Parathyroid adenoma (tissue), 2 donors: ENCODE measurements at regions not wholly inside any gene's neighbourhood (a gene's known extent, or its start where the extent isn't known, plus 50 kb on each side); places are given as distances from the start of the nearest gene placed in this dataset.

Source experiments
- H2AFZ ChIP-seq: fragments of 300-600 bp; sonication (generic); one replicate; pipeline ENCODE4 v1.7.0; 2017; ENCODE audit warnings: antibody characterized with exemption, mild to moderate bottlenecking
- H3K27ac ChIP-seq: fragments of 300-600 bp; sonication (generic); one replicate; pipeline ENCODE4 v1.7.0; 2017
- H3K27me3 ChIP-seq: fragments of 300-600 bp; sonication (generic); one replicate; pipeline ENCODE4 v1.7.0; 2017; ENCODE audit warnings: low read length; ENCODE audit not compliant: control insufficient read depth, insufficient read depth
- H3K36me3 ChIP-seq: fragments of 300-600 bp; sonication (generic); one replicate; pipeline ENCODE4 v1.7.0; 2017; ENCODE audit warnings: low read length; ENCODE audit not compliant: control insufficient read depth, insufficient read depth
- H3K4me1 ChIP-seq: fragments of 300-600 bp; sonication (generic); one replicate; pipeline ENCODE4 v1.7.0; 2017; ENCODE audit warnings: control low read depth
- H3K4me2 ChIP-seq: fragments of 300-600 bp; sonication (generic); one replicate; pipeline ENCODE4 v1.7.0; 2017; ENCODE audit warnings: low read length
- H3K4me3 ChIP-seq: fragments of 300-600 bp; sonication (generic); one replicate; pipeline ENCODE4 v1.7.0; 2017; ENCODE audit warnings: low read depth, low read length
- H3K79me2 ChIP-seq: fragments of 300-600 bp; sonication (generic); one replicate; pipeline ENCODE4 v1.7.0; 2017; ENCODE audit warnings: control low read depth
- H3K9ac ChIP-seq: fragments of 300-600 bp; sonication (generic); one replicate; pipeline ENCODE4 v1.7.0; 2017; ENCODE audit warnings: mild to moderate bottlenecking
- H3K9me3 ChIP-seq: fragments of 300-600 bp; sonication (generic); one replicate; pipeline ENCODE4 v1.7.0; 2017; ENCODE audit warnings: low read length; ENCODE audit not compliant: control insufficient read depth
- TF ChIP-seq, protein P1 (sequence below): fragments of 300-600 bp; sonication (generic); IDR thresholded peaks from one replicate; pipeline ENCODE4 v1.7.0; 2017; ENCODE audit warnings: antibody characterized with exemption, mild to moderate bottlenecking
- donor health status: primary hyperparathyroidism.

DNA sequence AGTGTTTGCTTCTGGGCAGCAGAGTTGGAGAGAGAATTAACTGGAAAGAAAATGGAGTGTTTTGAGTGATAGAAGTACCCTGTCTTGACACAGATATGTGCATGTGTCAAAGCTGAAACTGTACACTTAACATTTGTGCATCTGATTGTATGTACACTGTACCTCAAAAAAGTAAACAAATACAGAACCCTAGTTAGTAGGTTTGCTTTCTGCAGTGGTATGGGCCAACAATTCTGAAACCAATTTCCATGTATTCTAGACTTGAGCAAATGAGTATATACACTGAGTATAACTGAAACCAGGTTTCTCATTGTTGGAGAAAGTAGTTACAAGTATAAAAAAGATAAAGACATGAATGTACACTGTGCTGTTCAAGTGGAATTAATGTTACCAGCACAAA lies 52.4 kb downstream of the ELAPOR2 start:
- no peak overlapping the region for H3K27ac ChIP-seq

DNA sequence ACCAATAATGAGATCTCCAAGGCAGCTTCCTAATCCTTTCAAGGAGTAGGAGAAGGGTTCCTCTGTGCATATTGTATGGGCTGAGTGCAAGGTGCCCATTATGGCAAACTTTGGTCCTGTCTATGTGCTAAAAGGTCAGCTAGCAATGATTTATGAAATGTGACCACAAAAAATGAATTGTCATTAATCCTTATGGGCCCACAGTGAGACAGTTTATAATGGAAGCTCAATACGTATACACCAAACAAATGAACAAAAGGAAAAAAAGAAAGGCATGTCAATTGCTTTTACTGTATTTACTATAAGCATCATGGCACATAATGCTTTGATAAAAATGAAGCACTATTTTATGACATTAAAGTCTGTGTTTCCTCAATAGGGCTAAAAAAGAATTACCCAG lies 54.5 kb downstream of the ELAPOR2 start:
- Histone ChIP-seq H3K4me3 (no peak overlapping the region), H3K4me1 (peaks cover 26% of the 10 kb centered on the region), H3K27me3 (no peaks in the 10 kb centered on the region), H3K4me2 (no peak overlapping the region), H3K9me3 (no peaks in the 10 kb centered on the region), H3K9ac (no peak overlapping the region), H2AFZ (peak overlapping the region; percentile 31), H3K27ac (no peak overlapping the region), H3K36me3 (no peaks in the 10 kb centered on the region), H3K79me2 (peaks cover 5% of the 10 kb centered on the region)
- TF ChIP-seq, protein P1, sequence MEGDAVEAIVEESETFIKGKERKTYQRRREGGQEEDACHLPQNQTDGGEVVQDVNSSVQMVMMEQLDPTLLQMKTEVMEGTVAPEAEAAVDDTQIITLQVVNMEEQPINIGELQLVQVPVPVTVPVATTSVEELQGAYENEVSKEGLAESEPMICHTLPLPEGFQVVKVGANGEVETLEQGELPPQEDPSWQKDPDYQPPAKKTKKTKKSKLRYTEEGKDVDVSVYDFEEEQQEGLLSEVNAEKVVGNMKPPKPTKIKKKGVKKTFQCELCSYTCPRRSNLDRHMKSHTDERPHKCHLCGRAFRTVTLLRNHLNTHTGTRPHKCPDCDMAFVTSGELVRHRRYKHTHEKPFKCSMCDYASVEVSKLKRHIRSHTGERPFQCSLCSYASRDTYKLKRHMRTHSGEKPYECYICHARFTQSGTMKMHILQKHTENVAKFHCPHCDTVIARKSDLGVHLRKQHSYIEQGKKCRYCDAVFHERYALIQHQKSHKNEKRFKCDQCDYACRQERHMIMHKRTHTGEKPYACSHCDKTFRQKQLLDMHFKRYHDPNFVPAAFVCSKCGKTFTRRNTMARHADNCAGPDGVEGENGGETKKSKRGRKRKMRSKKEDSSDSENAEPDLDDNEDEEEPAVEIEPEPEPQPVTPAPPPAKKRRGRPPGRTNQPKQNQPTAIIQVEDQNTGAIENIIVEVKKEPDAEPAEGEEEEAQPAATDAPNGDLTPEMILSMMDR, result no peak

More for the DNA sequence above, 52.4 kb downstream of the ELAPOR2 start:
- no peaks in the 10 kb centered on the region for H3K36me3 ChIP-seq
- no peaks in the 10 kb centered on the region for H3K9me3 ChIP-seq
- TF ChIP-seq, protein P1, result no peak
- H3K27me3 ChIP-seq, result no peaks in the 10 kb centered on the region
- H3K4me2 ChIP-seq, result no peak overlapping the region
- no peak overlapping the region for H3K9ac ChIP-seq
- H3K4me1 ChIP-seq, result peaks cover 9% of the 10 kb centered on the region
- H3K79me2 ChIP-seq, result peaks cover 5% of the 10 kb centered on the region
- no peak overlapping the region for H2AFZ ChIP-seq
- no peak overlapping the region for H3K4me3 ChIP-seq

DNA sequence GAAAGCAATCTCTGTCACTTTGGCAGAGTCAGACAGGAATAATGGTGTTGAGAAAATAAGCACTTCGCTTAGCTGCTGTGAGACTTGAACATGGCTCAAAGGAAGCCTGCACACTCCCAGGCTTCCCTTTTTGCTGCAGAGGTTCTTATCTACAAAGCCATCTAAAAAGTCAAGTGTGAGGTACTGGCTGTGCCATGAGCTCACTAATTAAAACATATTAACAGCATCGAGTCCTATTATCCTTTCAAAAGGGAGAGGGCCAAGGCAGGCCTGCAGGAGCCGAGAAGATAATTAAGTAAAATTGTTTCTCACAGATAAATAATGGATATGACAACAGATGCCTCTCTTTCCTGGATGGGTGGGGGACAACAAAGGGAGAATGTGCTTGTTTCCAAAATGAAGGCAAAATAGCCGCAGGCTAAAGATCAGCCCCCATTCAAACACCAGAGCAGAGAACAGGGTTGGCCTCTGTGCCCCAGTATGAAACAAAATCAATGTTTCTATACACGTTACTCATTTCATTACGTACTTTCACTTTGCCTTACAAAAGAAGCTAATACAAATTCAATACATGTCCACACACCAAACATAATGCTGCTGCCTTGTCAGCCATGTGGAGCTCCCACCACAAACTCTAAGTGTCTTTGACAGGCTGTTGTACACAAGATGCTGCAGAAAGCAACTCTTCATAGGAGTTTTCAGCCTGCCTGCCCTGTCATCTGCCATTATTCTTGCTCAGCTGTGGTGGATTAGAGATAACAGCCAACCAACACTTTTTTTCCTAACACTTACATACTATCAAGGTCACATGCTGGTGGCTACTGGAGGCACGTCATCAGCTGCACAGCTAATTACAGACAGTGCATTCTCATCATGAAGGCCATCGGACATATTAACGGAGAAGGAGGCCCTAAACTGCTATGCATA lies 55.3 kb downstream of the ELAPOR2 start:
- Histone ChIP-seq H3K4me1 (peaks cover 34% of the 10 kb centered on the region), H3K4me3 (no peak overlapping the region), H3K4me2 (no peak overlapping the region), H2AFZ (peak overlapping the region; percentile 31), H3K27ac (peak overlapping the region; percentile 15), H3K9ac (no peak overlapping the region), H3K79me2 (peaks cover 5% of the 10 kb centered on the region), H3K9me3 (no peaks in the 10 kb centered on the region), H3K36me3 (no peaks in the 10 kb centered on the region), H3K27me3 (no peaks in the 10 kb centered on the region)
- TF ChIP-seq, protein P1, result no peak

DNA sequence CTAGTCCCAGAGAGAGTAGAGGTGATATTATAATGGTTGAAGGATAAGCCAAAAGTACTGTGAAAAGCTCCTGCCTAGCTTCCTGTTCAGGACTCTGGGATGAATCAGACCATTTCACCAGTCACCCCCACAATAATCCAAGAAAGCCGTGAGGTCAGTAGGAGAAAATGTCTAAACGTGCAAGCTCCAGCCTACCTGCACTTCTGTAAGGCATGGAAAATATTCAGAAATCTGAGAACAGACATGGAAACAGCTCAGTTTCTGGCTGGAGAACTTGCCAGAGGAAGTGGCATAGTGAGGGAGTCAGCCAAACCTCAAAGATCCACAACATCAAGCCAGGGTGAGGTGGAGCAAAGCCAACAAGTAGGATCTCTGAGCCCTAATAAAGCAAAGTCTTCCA lies 58.2 kb downstream of the ELAPOR2 start:
- Histone ChIP-seq H3K9me3 (no peaks in the 10 kb centered on the region), H3K9ac (no peak overlapping the region), H2AFZ (peak overlapping the region; percentile 67), H3K4me3 (no peak overlapping the region), H3K79me2 (peaks cover 5% of the 10 kb centered on the region), H3K27ac (peak overlapping the region; percentile 85), H3K4me2 (no peak overlapping the region), H3K4me1 (peaks cover 34% of the 10 kb centered on the region), H3K36me3 (no peaks in the 10 kb centered on the region), H3K27me3 (no peaks in the 10 kb centered on the region)
- TF ChIP-seq, protein P1, result no peak
